ENCODE measurements at regions not wholly inside any gene's neighbourhood (a gene's known extent, or its start where the extent isn't known, plus 50 kb on each side); places are given as distances from the start of the nearest gene placed in this dataset.
A peak's percentile ranks its signal among the peaks of the same experiment; 100 is the strongest.
"Not testable (repeated sequence)": the region's sequence is repeated elsewhere in the genome, so short reads cannot be mapped to it uniquely, and the experiment has no call there.

DNA sequence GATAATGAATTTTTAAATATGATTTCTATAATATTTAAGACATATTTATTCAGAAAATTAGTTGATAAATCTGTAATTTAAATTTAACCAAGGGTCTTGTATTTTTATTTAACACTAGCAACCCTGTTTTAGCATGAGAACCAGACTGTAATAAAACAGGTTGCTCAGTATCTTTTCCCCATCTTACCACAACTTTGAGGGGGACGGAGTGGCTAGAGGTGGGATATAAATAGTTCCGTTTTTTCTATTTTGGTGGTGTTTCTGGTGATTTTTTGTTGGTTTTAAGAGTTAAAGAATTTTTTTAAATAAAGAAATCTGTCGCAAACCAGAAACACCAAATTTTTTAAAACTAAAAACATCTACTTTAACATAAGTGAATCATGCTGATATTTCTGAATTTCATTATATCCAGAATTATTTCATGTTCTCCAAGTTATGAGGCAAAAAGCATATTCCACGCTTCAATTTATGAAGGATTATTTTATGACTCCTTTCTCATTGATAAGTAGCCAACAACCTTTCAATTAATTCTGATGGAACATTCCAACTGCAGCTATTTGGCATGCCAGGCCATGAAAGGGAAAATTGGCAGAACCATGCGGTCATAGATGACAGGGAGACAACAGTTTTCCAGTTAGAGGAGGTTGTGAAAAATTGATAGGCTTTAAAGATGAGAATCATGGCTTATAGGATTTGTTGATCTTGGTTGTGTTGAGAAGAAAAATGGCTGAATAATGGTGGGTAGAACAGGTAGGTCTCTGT, 151.9 kb upstream of the CARMIL1 start:
- Mint-ChIP-seq H3K27me3 (no peaks in the 10 kb centered on the region), H3K4me1 (ENCODE audit: low read depth) (peaks cover 35% of the 10 kb centered on the region), H3K27ac (no peak overlapping the region), H3K36me3 (peaks cover 37% of the 10 kb centered on the region), H3K9me3 (ENCODE audit: low read depth) (no peaks in the 10 kb centered on the region), H3K4me3 (no peak overlapping the region)

DNA sequence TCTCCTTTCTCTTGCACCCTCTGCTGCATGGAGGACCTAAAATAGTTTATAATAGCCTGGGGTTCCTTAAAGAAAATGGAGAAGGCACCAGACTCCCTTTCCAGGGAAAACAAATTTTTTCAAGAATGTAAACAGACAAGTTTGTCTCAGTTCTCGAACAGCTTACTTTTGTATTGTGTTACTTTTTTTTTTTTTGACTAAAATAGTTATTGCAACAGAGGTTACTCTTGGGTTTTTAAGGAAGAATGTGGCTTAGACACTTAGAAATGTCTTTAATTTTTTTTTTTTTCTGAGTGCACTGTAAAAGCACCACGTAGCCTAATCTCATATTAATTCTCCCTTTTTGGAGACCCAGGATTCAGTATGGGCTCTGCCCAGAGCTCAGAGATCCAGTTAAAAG, 148.7 kb upstream of the CARMIL1 start:
- H3K27ac Mint-ChIP-seq = no peak overlapping the region
- H3K4me1 Mint-ChIP-seq (ENCODE audit: low read depth) = peaks cover 52% of the 10 kb centered on the region
- no peak overlapping the region for H3K4me3 Mint-ChIP-seq
- H3K36me3 Mint-ChIP-seq = peaks cover 34% of the 10 kb centered on the region
- H3K27me3 Mint-ChIP-seq = no peaks in the 10 kb centered on the region
- no peaks in the 10 kb centered on the region for H3K9me3 Mint-ChIP-seq (ENCODE audit: low read depth)

DNA sequence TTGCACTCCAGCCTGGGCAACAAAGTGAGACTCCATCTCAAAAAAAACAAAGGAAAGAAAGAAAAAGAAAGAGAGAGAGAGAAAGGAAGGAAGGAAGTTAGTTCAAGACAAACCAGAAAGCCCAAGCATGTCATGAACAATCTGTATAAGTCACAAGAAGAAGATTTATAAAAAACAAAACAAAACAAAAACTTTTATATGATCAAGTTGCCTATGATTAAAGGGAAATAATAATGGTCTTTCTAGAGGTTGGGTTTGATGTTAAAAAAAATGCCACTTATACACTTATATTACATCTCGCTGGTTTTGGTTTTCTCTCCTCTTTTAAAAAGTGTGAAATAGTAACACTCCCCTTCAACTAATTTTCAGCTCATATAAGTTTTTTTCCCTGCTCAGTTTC, 146.2 kb upstream of the CARMIL1 start:
- H3K9me3 Mint-ChIP-seq (ENCODE audit: low read depth) = no peaks in the 10 kb centered on the region
- peaks cover 59% of the 10 kb centered on the region for H3K4me1 Mint-ChIP-seq (ENCODE audit: low read depth)
- H3K4me3 Mint-ChIP-seq = peak overlapping the region; percentile 69
- peaks cover 36% of the 10 kb centered on the region for H3K36me3 Mint-ChIP-seq
- no peaks in the 10 kb centered on the region for H3K27me3 Mint-ChIP-seq
- no peak overlapping the region for H3K27ac Mint-ChIP-seq

DNA sequence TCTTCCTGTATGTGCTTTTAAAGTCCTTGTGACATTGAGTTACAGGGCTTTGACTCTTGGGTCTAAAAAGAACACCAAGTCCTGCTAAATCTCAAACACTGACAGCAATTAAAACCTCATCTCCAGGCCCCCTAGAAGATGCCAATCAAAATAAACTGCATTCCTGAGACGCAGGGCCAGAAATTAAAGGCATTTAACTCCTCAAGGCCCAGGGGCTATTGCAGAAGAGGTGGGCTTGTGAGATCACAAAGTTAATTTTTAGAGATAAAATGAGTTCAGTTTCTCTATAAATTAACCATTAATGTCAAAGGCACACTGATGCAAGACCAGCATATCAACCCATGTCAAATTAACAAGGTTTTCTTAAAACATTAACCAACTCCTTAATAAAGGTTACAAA, 145.6 kb upstream of the CARMIL1 start:
- no peaks in the 10 kb centered on the region for H3K27me3 Mint-ChIP-seq
- peak overlapping the region; percentile 69 for H3K4me3 Mint-ChIP-seq
- no peak overlapping the region for H3K27ac Mint-ChIP-seq
- peaks cover 36% of the 10 kb centered on the region for H3K36me3 Mint-ChIP-seq
- H3K9me3 Mint-ChIP-seq (ENCODE audit: low read depth) = no peaks in the 10 kb centered on the region
- H3K4me1 Mint-ChIP-seq (ENCODE audit: low read depth) = peaks cover 61% of the 10 kb centered on the region

DNA sequence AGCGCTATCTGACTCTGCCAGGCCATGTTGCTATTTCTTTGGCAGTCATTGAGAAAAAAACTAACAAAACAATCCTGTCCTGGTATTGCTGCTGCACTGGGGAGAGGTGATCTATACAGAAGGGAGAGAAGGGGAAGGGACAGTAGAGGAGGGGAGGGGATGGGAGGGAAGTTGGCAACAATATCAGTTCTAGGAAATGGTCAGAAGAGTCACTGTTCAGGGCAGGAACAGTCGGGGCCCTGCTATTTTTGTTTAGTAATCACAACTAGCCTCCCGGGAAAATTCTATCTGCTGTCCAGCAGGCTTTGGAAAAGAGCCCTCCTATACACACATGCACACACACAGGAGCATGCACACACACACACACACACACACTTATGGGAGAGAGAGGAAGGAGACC, 142.3 kb upstream of the CARMIL1 start:
- H3K4me1 Mint-ChIP-seq (ENCODE audit: low read depth) = peaks cover 55% of the 10 kb centered on the region

DNA sequence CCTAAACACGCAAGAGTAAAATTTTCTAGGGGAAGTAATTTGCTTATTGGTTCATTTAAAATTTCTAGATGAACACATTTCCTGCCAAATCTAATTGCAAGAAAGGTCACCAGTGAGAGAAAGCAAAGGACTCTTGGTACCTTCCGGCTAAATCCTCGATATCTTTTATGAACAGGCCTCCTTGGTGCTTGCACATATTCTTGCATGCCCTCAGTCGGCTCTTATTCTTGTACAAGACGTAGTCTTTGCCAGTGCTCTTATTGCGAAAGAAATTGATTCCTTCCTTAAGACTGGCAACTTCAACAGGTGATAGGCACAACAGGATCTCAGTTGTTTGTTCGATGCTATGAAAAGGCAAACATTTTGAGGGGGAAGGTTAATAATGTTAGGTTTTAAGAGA, 141.7 kb upstream of the CARMIL1 start:
- Mint-ChIP-seq H3K4me3 (peak overlapping the region; percentile 91), H3K4me1 (ENCODE audit: low read depth) (peaks cover 52% of the 10 kb centered on the region), H3K9me3 (ENCODE audit: low read depth) (no peaks in the 10 kb centered on the region), H3K27me3 (no peaks in the 10 kb centered on the region), H3K36me3 (peaks cover 19% of the 10 kb centered on the region), H3K27ac (peak overlapping the region; percentile 99)

More for the DNA sequence above, 142.3 kb upstream of the CARMIL1 start:
- peak overlapping the region; percentile 91 for H3K4me3 Mint-ChIP-seq
- H3K27me3 Mint-ChIP-seq = no peaks in the 10 kb centered on the region
- H3K9me3 Mint-ChIP-seq (ENCODE audit: low read depth) = no peaks in the 10 kb centered on the region
- H3K27ac Mint-ChIP-seq = peak overlapping the region; percentile 99
- peaks cover 21% of the 10 kb centered on the region for H3K36me3 Mint-ChIP-seq

DNA sequence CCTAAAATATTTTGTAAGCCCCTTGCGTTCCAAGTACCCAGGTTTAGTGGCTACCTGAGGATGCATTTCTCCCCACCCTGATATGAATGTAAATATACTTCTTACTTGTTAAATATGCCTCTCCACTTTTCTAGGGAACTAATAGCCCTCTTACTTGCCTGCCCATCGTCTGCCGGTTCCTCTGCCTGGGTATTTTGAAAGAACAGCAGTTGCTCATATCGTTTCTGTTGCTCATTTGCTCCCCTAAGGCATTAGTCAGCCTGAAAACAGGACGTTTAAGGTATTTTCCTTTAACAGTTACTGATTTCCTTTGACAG, 141.3 kb upstream of the CARMIL1 start:
- Mint-ChIP-seq H3K4me1 (ENCODE audit: low read depth) (peaks cover 48% of the 10 kb centered on the region), H3K9me3 (ENCODE audit: low read depth) (no peaks in the 10 kb centered on the region), H3K4me3 (peak overlapping the region; percentile 91), H3K36me3 (peaks cover 17% of the 10 kb centered on the region), H3K27ac (peak overlapping the region; percentile 99), H3K27me3 (no peaks in the 10 kb centered on the region)

- Mint-ChIP-seq H3K4me1 (ENCODE audit: low read depth) (peaks cover 43% of the 10 kb centered on the region), H3K27ac (peak overlapping the region; percentile 99), H3K36me3 (peaks cover 12% of the 10 kb centered on the region), H3K27me3 (no peaks in the 10 kb centered on the region), H3K9me3 (ENCODE audit: low read depth) (no peaks in the 10 kb centered on the region), H3K4me3 (peak overlapping the region; percentile 91)
Observed at GRCh38 chr6:25138233-25138933, 140.8 kb upstream of the CARMIL1 start.

DNA sequence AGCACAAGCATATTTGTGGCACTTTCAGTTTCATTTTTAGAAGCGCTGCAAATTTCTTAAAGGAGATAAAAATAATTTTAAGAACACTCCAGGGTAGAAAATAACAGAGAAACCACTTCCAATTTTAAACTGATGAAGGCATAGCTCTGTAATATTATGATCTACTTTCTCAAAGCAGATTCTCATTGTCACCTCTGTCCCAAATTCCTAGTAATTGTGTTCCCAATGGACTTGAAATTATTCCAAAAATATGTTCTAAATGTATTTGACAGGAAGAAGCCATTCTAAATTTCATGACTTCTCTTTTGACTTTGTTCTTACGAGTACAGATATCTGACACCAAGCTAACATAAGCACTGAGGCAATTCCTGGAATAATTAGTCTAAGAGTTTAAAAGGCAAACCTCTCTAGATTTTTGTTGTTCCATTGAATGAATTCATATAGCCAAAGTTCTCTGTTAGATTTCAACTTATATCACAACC, 140.2 kb upstream of the CARMIL1 start:
- Mint-ChIP-seq H3K36me3 (peaks cover 11% of the 10 kb centered on the region), H3K4me1 (ENCODE audit: low read depth) (peaks cover 39% of the 10 kb centered on the region), H3K4me3 (peak overlapping the region; percentile 91), H3K27ac (peak overlapping the region; percentile 99), H3K27me3 (no peaks in the 10 kb centered on the region), H3K9me3 (ENCODE audit: low read depth) (no peaks in the 10 kb centered on the region)

DNA sequence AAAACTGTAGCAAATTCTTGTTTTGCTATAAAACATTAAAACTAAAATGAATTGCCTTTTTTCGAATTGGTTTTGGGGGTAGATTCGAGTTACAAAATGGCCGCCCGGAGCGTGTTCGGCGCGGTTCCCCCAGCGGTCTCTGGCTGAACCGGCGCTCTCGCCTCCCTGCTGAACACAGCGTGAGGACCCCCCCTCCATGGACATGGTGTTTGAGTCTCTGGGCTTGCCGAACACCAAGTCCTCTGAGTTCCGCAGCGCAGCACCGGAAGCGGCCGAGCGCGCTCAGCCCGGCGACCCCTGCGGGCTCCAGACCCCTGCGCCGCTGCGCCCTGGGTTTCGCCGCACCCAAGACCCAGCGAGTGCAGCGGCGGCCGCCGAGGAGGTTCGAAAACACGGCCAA, 139.6 kb upstream of the CARMIL1 start:
- H3K4me3 Mint-ChIP-seq = peak overlapping the region; percentile 91
- not testable (repeated sequence) for H3K36me3 Mint-ChIP-seq; H3K9me3 Mint-ChIP-seq (ENCODE audit: low read depth); H3K27me3 Mint-ChIP-seq
- H3K4me1 Mint-ChIP-seq (ENCODE audit: low read depth) = peaks cover 36% of the 10 kb centered on the region
- H3K27ac Mint-ChIP-seq = peak overlapping the region; percentile 99

GRCh38 chr6:25142506-25142905, 136.7 kb upstream of the CARMIL1 start:
- H3K9me3 Mint-ChIP-seq (ENCODE audit: low read depth) = no peaks in the 10 kb centered on the region
- H3K27ac Mint-ChIP-seq = peak overlapping the region; percentile 62
- peaks cover 26% of the 10 kb centered on the region for H3K4me1 Mint-ChIP-seq (ENCODE audit: low read depth)
- H3K4me3 Mint-ChIP-seq = no peak overlapping the region
- H3K36me3 Mint-ChIP-seq = no peaks in the 10 kb centered on the region
- no peaks in the 10 kb centered on the region for H3K27me3 Mint-ChIP-seq

DNA sequence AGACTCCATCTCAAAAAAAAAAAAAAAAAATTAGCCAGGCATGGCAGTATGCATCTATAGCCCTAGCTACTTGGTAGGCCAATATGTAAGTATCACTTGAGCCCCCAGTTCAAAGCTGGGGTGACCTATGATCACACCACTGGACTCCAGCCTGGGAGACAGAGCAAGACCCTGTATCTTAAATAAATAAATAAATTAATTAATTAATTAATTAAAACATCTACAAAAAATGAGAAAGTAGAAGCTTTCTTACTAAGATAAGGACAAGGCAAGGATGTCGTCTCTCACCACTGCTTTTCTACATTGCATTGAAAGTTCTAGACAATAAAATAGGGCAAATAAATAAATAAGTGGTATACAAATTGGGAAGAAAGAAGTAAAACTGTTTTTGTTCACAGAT, 134.3 kb upstream of the CARMIL1 start:
- H3K9me3 Mint-ChIP-seq (ENCODE audit: low read depth) = peaks cover 11% of the 10 kb centered on the region
- peaks cover 15% of the 10 kb centered on the region for H3K4me1 Mint-ChIP-seq (ENCODE audit: low read depth)
- H3K36me3 Mint-ChIP-seq = peaks cover 8% of the 10 kb centered on the region
- H3K27me3 Mint-ChIP-seq = no peaks in the 10 kb centered on the region
- no peak overlapping the region for H3K27ac Mint-ChIP-seq
- H3K4me3 Mint-ChIP-seq = no peak overlapping the region

- peaks cover 17% of the 10 kb centered on the region for H3K4me1 Mint-ChIP-seq (ENCODE audit: low read depth)
- H3K36me3 Mint-ChIP-seq = peaks cover 8% of the 10 kb centered on the region
- no peaks in the 10 kb centered on the region for H3K27me3 Mint-ChIP-seq
- no peak overlapping the region for H3K27ac Mint-ChIP-seq
- H3K4me3 Mint-ChIP-seq = no peak overlapping the region
- peaks cover 11% of the 10 kb centered on the region for H3K9me3 Mint-ChIP-seq (ENCODE audit: low read depth)
Observed at GRCh38 chr6:25147223-25147622, 132.0 kb upstream of the CARMIL1 start.

DNA sequence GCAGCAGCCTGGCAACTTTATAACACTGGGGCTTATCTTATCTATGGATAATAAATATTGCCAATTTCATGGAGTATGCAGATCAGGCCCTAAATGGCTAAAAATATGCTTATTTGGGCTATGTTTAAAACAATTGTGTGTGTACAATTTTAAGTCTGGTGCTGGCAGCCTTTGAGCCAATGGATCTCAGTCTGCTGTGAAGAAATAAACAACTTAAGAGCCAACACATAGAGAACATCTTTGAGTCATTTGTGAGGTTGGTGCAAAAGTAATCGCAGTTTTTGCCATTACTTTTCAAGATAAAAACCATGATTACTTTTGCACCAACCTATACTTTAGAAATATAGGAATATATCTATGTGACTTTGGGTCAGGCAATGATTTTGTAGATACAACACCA, 129.1 kb upstream of the CARMIL1 start:
- H3K36me3 Mint-ChIP-seq = peaks cover 8% of the 10 kb centered on the region
- H3K9me3 Mint-ChIP-seq (ENCODE audit: low read depth) = peaks cover 11% of the 10 kb centered on the region
- H3K27ac Mint-ChIP-seq = no peak overlapping the region
- peaks cover 17% of the 10 kb centered on the region for H3K4me1 Mint-ChIP-seq (ENCODE audit: low read depth)
- H3K27me3 Mint-ChIP-seq = no peaks in the 10 kb centered on the region
- no peak overlapping the region for H3K4me3 Mint-ChIP-seq

DNA sequence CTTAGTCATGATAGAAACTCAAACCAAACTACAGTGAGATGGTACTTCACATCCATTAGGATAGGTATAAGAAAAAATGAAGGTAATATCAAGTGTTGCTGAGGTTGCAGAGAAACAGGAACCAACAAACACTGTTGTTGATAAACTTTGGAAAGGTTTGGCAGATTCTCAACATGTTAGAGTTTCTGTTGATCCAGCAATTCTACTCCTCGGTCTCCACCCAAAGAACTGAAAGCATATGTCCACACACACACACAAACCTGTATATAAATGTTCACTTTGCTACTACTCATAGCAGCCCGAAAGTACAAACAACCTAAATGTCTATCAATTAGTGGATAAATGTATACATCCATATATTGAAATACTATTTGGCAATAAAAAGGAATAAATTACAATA, 128.3 kb upstream of the CARMIL1 start:
- Mint-ChIP-seq H3K4me1 (ENCODE audit: low read depth) (peaks cover 14% of the 10 kb centered on the region), H3K9me3 (ENCODE audit: low read depth) (peaks cover 11% of the 10 kb centered on the region), H3K27ac (no peak overlapping the region), H3K36me3 (peaks cover 8% of the 10 kb centered on the region), H3K4me3 (no peak overlapping the region), H3K27me3 (no peaks in the 10 kb centered on the region)
